Loucy (cell line): ENCODE measurements at regions not wholly inside any gene's neighbourhood (a gene's known extent, or its start where the extent isn't known, plus 50 kb on each side); places are given as distances from the start of the nearest gene placed in this dataset.

Experiments used
- H2AFZ ChIP-seq: fragments of 200-600 bp; sonication (generic); 2 replicates; pipeline ENCODE4 v1.6.0; 2016; ENCODE audit warnings: antibody characterized with exemption, mild to moderate bottlenecking, low read length, moderate library complexity
- H3F3A ChIP-seq: fragments of 200-600 bp; 2 replicates; pipeline ENCODE4 v1.6.0; 2016; ENCODE audit warnings: antibody characterized with exemption, low read depth, mild to moderate bottlenecking
- H3K27me3 ChIP-seq: fragments of 200-600 bp; sonication (generic); 2 replicates; pipeline ENCODE4 v1.6.1; 2014; ENCODE audit warnings: low read length, mild to moderate bottlenecking; ENCODE audit not compliant: insufficient read depth, poor library complexity, severe bottlenecking
- H3K36me3 ChIP-seq: fragments of 200-600 bp; sonication (generic); 2 replicates; pipeline ENCODE4 v1.6.1; 2016; ENCODE audit warnings: low read length; ENCODE audit not compliant: insufficient read depth
- H3K4me1 ChIP-seq: fragments of 200-600 bp; sonication (generic); 2 replicates; pipeline ENCODE4 v1.5.1; 2014; ENCODE audit warnings: low read length, mild to moderate bottlenecking; ENCODE audit not compliant: insufficient read depth, poor library complexity, severe bottlenecking
- H3K4me2 ChIP-seq: fragments of 200-600 bp; sonication (generic); 2 replicates; pipeline ENCODE4 v1.6.0; 2014; ENCODE audit warnings: antibody characterized with exemption, low read length, low read depth, mild to moderate bottlenecking; ENCODE audit not compliant: poor library complexity, severe bottlenecking
- H3K4me3 ChIP-seq: fragments of 200-600 bp; sonication (generic); 2 replicates; pipeline ENCODE4 v1.5.1; 2014; ENCODE audit warnings: low read length, mild to moderate bottlenecking, mixed read lengths; ENCODE audit not compliant: poor library complexity, severe bottlenecking
- H3K79me2 ChIP-seq: fragments of 200-600 bp; sonication (generic); 2 replicates; pipeline ENCODE4 v1.6.1; 2014; ENCODE audit warnings: low read length; ENCODE audit not compliant: insufficient read depth
- H3K9ac ChIP-seq: fragments of 200-600 bp; sonication (generic); 2 replicates; pipeline ENCODE4 v1.6.0; 2014; ENCODE audit warnings: mild to moderate bottlenecking, low read depth, low read length, moderate library complexity; ENCODE audit not compliant: poor library complexity, severe bottlenecking
- H3K9me2 ChIP-seq: fragments of 200-600 bp; sonication (generic); replicated peaks from 2 replicates; pipeline ENCODE4 v1.6.1; 2016; ENCODE audit warnings: low read depth, low read length, mixed read lengths
- H3K9me3 ChIP-seq: fragments of 200-600 bp; sonication (generic); 2 replicates; pipeline ENCODE4 v1.6.1; 2014; ENCODE audit warnings: mild to moderate bottlenecking, antibody characterized with exemption, low read length, low read depth; ENCODE audit not compliant: insufficient read depth
- H4K20me1 ChIP-seq: fragments of 200-600 bp; sonication (generic); 2 replicates; pipeline ENCODE4 v1.6.0; 2014; ENCODE audit warnings: antibody characterized with exemption, low read length, mild to moderate bottlenecking; ENCODE audit not compliant: insufficient read depth, poor library complexity, severe bottlenecking
- CTCF ChIP-seq: fragments of 200-600 bp; sonication (generic); conservative IDR thresholded peaks from 2 replicates; pipeline ENCODE4 v1.5.1; 2014; ENCODE audit warnings: mild to moderate bottlenecking, antibody characterized with exemption, low read length
- EZH2phosphoT487 ChIP-seq: fragments of 200-600 bp; IDR thresholded peaks from 2 replicates; pipeline ENCODE4 v1.6.1; 2018; ENCODE audit warnings: antibody characterized with exemption, mild to moderate bottlenecking, moderate library complexity, borderline replicate concordance

- no peak overlapping the region for H3K9ac ChIP-seq
- no peaks in the 10 kb centered on the region for H3K36me3 ChIP-seq
- no peaks in the 10 kb centered on the region for H4K20me1 ChIP-seq
- H3K9me2 ChIP-seq: no peaks in the 10 kb centered on the region
- H3K9me3 ChIP-seq: no peaks in the 10 kb centered on the region
- H3K4me2 ChIP-seq: no peak overlapping the region
- H3K79me2 ChIP-seq: no peaks in the 10 kb centered on the region
- TF ChIP-seq CTCF (no peak), EZH2phosphoT487 (no peak)
- peaks cover 9% of the 10 kb centered on the region for H3K4me1 ChIP-seq
- H3K27me3 ChIP-seq: no peaks in the 10 kb centered on the region
- H3K4me3 ChIP-seq: no peak overlapping the region
- H3F3A ChIP-seq: no peaks in the 10 kb centered on the region
- no peak overlapping the region for H2AFZ ChIP-seq
These were observed 74.9 kb upstream of the WDR75 start for GRCh38 chr2:189366349-189366748.

GRCh38 chr2:189367343-189367742, 73.9 kb upstream of the WDR75 start:
- Histone ChIP-seq H3K4me3 (no peak overlapping the region), H4K20me1 (no peaks in the 10 kb centered on the region), H2AFZ (no peak overlapping the region), H3K9me3 (no peaks in the 10 kb centered on the region), H3K79me2 (no peaks in the 10 kb centered on the region), H3K27me3 (no peaks in the 10 kb centered on the region), H3F3A (no peaks in the 10 kb centered on the region), H3K9ac (no peak overlapping the region), H3K4me1 (peaks cover 9% of the 10 kb centered on the region), H3K36me3 (no peaks in the 10 kb centered on the region), H3K9me2 (no peaks in the 10 kb centered on the region), H3K4me2 (no peak overlapping the region)
- TF ChIP-seq EZH2phosphoT487 (no peak), CTCF (no peak)

- Histone ChIP-seq H3K36me3 (no peaks in the 10 kb centered on the region), H4K20me1 (no peaks in the 10 kb centered on the region), H3K79me2 (no peaks in the 10 kb centered on the region), H3K4me3 (no peak overlapping the region), H2AFZ (no peak overlapping the region), H3K4me1 (peaks cover 9% of the 10 kb centered on the region), H3K4me2 (no peak overlapping the region), H3K27me3 (no peaks in the 10 kb centered on the region), H3K9me2 (no peaks in the 10 kb centered on the region), H3K9me3 (no peaks in the 10 kb centered on the region), H3F3A (no peaks in the 10 kb centered on the region), H3K9ac (no peak overlapping the region)
- TF ChIP-seq EZH2phosphoT487: no peak
- TF ChIP-seq CTCF: no peak
These were observed 71.7 kb upstream of the WDR75 start for GRCh38 chr2:189369566-189369965.
